ENCODE measurements at regions not wholly inside any gene's neighbourhood (a gene's known extent, or its start where the extent isn't known, plus 50 kb on each side); places are given as distances from the start of the nearest gene placed in this dataset.
"Not testable (repeated sequence)": the region's sequence is repeated elsewhere in the genome, so short reads cannot be mapped to it uniquely, and the experiment has no call there.

DNA sequence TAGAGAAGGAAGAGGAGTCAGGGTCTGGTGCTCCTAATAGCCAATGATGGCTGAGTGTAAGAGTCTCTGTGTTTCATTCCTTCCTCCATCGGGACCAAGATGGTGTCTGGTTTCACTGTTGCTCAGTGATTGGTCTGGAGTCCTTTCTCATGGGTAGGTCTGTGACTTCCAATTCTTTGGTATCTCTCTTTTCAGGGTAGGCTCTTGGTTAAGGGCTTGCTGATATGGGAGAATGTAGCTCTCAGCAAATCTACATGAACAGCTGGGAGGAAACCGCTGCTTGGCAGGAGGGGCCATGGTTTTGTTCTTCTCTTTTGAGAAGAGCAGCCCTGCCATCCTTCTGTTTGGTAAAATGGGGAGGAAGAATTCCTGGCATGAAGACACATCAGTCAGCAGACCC is 209.1 kb upstream of the PODXL start:
- H3K4me2 ChIP-seq (ENCODE audit: low read length): no peak overlapping the region
- no peak overlapping the region for H3K4me3 ChIP-seq (ENCODE audit: low read length)
- no peaks in the 10 kb centered on the region for H3K79me2 ChIP-seq (ENCODE audit: low read length)
- peaks cover 22% of the 10 kb centered on the region for H3K27me3 ChIP-seq (ENCODE audit: low read depth, low read length)
- H4K20me1 ChIP-seq (ENCODE audit: insufficient read depth, low read length): no peaks in the 10 kb centered on the region
- no peak overlapping the region for H2AFZ ChIP-seq (ENCODE audit: low read depth, low read length)
- no peaks in the 10 kb centered on the region for H3K36me3 ChIP-seq (replicated peaks; ENCODE audit: low read depth, low read length)
- no peak overlapping the region for H3K27ac ChIP-seq (ENCODE audit: low read length)
- H3K9me3 ChIP-seq (ENCODE audit: insufficient read depth, low read length): no peaks in the 10 kb centered on the region
- no peak overlapping the region for H3K9ac ChIP-seq (ENCODE audit: low read length)
- H3K4me1 ChIP-seq (ENCODE audit: low read length): no peaks in the 10 kb centered on the region
- TF ChIP-seq EZH2phosphoT487 (IDR thresholded peaks at IDR 0.05; ENCODE audit: low read depth): no peak
- TF ChIP-seq CTCF (IDR thresholded peaks at IDR 0.05; ENCODE audit: low read depth, low read length): no peak

- no peak overlapping the region for H2AFZ ChIP-seq (ENCODE audit: low read depth, low read length)
- no peaks in the 10 kb centered on the region for H3K9me3 ChIP-seq (ENCODE audit: insufficient read depth, low read length)
- H3K36me3 ChIP-seq (replicated peaks; ENCODE audit: low read depth, low read length): no peaks in the 10 kb centered on the region
- H3K27me3 ChIP-seq (ENCODE audit: low read depth, low read length): peaks cover 28% of the 10 kb centered on the region
- TF ChIP-seq EZH2phosphoT487 (IDR thresholded peaks at IDR 0.05; ENCODE audit: low read depth): no peak
- TF ChIP-seq CTCF (IDR thresholded peaks at IDR 0.05; ENCODE audit: low read depth, low read length): no peak
- no peak overlapping the region for H3K9ac ChIP-seq (ENCODE audit: low read length)
- H4K20me1 ChIP-seq (ENCODE audit: insufficient read depth, low read length): no peaks in the 10 kb centered on the region
- H3K4me2 ChIP-seq (ENCODE audit: low read length): no peak overlapping the region
- no peaks in the 10 kb centered on the region for H3K4me1 ChIP-seq (ENCODE audit: low read length)
- no peak overlapping the region for H3K4me3 ChIP-seq (ENCODE audit: low read length)
- no peaks in the 10 kb centered on the region for H3K79me2 ChIP-seq (ENCODE audit: low read length)
- no peak overlapping the region for H3K27ac ChIP-seq (ENCODE audit: low read length)
Measured at GRCh38 chr7:131764143-131764775, 207.8 kb upstream of the PODXL start.

- TF ChIP-seq CTCF (IDR thresholded peaks at IDR 0.05; ENCODE audit: low read depth, low read length) (no peak), EZH2phosphoT487 (IDR thresholded peaks at IDR 0.05; ENCODE audit: low read depth) (no peak)
- H3K4me1 ChIP-seq (ENCODE audit: low read length): no peaks in the 10 kb centered on the region
- H4K20me1 ChIP-seq (ENCODE audit: insufficient read depth, low read length): no peaks in the 10 kb centered on the region
- H3K27ac ChIP-seq (ENCODE audit: low read length): no peak overlapping the region
- no peak overlapping the region for H3K9ac ChIP-seq (ENCODE audit: low read length)
- no peak overlapping the region for H2AFZ ChIP-seq (ENCODE audit: low read depth, low read length)
- no peaks in the 10 kb centered on the region for H3K79me2 ChIP-seq (ENCODE audit: low read length)
- H3K36me3 ChIP-seq (replicated peaks; ENCODE audit: low read depth, low read length): no peaks in the 10 kb centered on the region
- H3K4me2 ChIP-seq (ENCODE audit: low read length): no peak overlapping the region
- H3K9me3 ChIP-seq (ENCODE audit: insufficient read depth, low read length): no peaks in the 10 kb centered on the region
- H3K4me3 ChIP-seq (ENCODE audit: low read length): no peak overlapping the region
- peaks cover 40% of the 10 kb centered on the region for H3K27me3 ChIP-seq (ENCODE audit: low read depth, low read length)
Measured at GRCh38 chr7:131762753-131763152, 206.3 kb upstream of the PODXL start.

DNA sequence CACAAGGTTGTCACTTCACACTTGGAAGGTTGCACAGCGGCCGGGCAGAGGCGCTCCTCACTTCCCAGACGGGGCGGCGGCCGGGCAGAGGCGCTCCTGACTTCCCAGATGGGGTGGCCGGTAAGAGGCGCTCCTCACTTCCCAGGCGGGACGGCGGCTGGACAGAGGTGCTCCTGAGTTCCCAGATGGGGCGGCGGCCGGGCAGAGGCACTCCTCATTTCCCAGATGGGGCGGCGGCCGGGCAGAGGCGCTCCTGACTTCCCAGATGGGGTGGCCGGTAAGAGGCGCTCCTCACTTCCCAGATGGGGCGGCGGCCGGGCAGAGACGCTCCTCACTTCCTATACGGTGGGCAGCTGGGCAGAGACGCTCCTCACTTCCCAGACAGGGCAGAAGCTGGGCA is 199.4 kb upstream of the PODXL start:
- H3K4me1 ChIP-seq (ENCODE audit: low read length); H3K4me2 ChIP-seq (ENCODE audit: low read length); H4K20me1 ChIP-seq (ENCODE audit: insufficient read depth, low read length); H3K4me3 ChIP-seq (ENCODE audit: low read length); H3K36me3 ChIP-seq (replicated peaks; ENCODE audit: low read depth, low read length); H2AFZ ChIP-seq (ENCODE audit: low read depth, low read length); H3K9ac ChIP-seq (ENCODE audit: low read length); H3K27ac ChIP-seq (ENCODE audit: low read length); H3K9me3 ChIP-seq (ENCODE audit: insufficient read depth, low read length); H3K79me2 ChIP-seq (ENCODE audit: low read length): not testable (repeated sequence)
- H3K27me3 ChIP-seq (ENCODE audit: low read depth, low read length): peaks cover 44% of the 10 kb centered on the region

All from OCI-LY3 (cell line).